ENCODE measurements at regions not wholly inside any gene's neighbourhood (a gene's known extent, or its start where the extent isn't known, plus 50 kb on each side); places are given as distances from the start of the nearest gene placed in this dataset.

DNA sequence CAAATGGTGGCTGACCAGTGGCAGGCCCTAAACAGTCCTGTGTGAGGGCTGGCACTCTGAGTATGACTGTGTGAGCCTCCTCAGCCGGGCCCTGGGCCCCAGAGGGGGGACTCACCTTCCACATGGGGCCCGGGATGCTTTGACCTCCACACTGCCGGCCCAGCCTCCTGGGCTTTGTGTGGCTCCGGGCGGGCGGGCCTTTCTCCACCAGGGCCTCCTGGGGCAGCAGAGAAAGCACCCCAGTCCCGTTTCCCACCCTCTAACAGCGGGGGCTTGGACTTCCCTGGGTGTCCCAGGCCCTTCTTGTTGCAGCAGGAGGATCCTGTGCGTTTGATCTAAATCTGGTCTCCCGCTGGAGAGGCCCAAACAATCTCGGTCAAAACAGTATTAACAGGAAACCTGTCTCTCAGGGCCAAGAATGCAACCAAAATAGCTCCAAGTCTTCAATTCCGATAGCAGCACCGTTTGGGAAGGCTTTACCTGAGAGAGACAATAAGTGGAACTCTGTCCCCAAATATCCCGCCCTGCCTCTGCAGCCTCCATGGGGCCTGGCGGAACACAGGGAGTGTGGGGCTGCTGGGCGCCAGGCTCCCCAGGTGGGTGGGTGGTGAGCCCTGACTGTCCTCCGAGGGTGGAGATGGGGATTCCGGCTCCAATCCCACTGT lies 104.8 kb upstream of the ZNF32 start:
- Histone ChIP-seq H3K27me3 (no peaks in the 10 kb centered on the region), H3K4me1 (no peaks in the 10 kb centered on the region), H3K4me3 (no peak overlapping the region), H3K36me3 (no peaks in the 10 kb centered on the region), H3K27ac (no peak overlapping the region), H3K9me3 (no peaks in the 10 kb centered on the region)
- peak in 1 of 2 donors; percentile 58 for DNase-seq
- no peak for TF ChIP-seq POLR2A (IDR thresholded peaks at IDR 0.05)
- TF ChIP-seq, protein P1, sequence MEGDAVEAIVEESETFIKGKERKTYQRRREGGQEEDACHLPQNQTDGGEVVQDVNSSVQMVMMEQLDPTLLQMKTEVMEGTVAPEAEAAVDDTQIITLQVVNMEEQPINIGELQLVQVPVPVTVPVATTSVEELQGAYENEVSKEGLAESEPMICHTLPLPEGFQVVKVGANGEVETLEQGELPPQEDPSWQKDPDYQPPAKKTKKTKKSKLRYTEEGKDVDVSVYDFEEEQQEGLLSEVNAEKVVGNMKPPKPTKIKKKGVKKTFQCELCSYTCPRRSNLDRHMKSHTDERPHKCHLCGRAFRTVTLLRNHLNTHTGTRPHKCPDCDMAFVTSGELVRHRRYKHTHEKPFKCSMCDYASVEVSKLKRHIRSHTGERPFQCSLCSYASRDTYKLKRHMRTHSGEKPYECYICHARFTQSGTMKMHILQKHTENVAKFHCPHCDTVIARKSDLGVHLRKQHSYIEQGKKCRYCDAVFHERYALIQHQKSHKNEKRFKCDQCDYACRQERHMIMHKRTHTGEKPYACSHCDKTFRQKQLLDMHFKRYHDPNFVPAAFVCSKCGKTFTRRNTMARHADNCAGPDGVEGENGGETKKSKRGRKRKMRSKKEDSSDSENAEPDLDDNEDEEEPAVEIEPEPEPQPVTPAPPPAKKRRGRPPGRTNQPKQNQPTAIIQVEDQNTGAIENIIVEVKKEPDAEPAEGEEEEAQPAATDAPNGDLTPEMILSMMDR (IDR thresholded peaks at IDR 0.05) = no peak
- TF ChIP-seq EP300 (IDR thresholded peaks at IDR 0.05) = no peak
- no peak for TF ChIP-seq POLR2AphosphoS5 (IDR thresholded peaks at IDR 0.05)
- 87 to 96% methylated on average over 3 to 16 of the region's 18 CpGs for WGBS, 2 donors
- ATAC-seq (ENCODE audit: low FRiP score in 2 of 2) = no peak

- H3K4me3 ChIP-seq = no peak overlapping the region
- TF ChIP-seq POLR2A (IDR thresholded peaks at IDR 0.05) (no peak), EP300 (IDR thresholded peaks at IDR 0.05) (no peak), POLR2AphosphoS5 (IDR thresholded peaks at IDR 0.05) (no peak)
- TF ChIP-seq, protein P1 (IDR thresholded peaks at IDR 0.05) = no peak
- no peaks in the 10 kb centered on the region for H3K9me3 ChIP-seq
- H3K4me1 ChIP-seq = no peaks in the 10 kb centered on the region
- H3K27ac ChIP-seq = no peak overlapping the region
- DNase-seq = no peak
- no peak for ATAC-seq (ENCODE audit: low FRiP score in 2 of 2)
- no peaks in the 10 kb centered on the region for H3K36me3 ChIP-seq
- no peaks in the 10 kb centered on the region for H3K27me3 ChIP-seq
- 70 to 85% methylated on average over 1 of the region's 1 CpG for WGBS, 2 donors
Observed at GRCh38 chr10:43752682-43753081, 104.0 kb upstream of the ZNF32 start.

DNA sequence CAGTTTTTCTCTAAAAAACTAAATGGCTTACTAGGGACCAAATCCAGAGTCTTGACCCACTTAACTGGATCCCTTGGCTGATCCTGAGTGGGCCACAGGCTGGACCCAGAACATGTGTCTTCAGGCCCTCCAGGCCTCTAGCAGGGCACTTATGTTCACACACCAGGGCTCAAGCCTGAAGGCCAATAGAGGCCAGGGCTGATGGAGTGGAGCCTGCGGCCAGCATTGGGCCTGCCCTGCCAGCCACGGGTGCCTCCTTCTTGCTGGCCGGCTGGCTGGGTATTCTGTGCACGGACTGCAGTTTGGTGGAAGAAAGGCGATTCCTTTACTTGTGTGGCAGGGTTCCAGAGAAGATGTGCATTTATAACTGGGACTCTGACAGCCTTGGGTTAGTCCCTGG lies 103.0 kb upstream of the ZNF32 start:
- no peak for TF ChIP-seq POLR2A (IDR thresholded peaks at IDR 0.05)
- TF ChIP-seq, protein P1 (IDR thresholded peaks at IDR 0.05) = no peak
- TF ChIP-seq POLR2AphosphoS5 (IDR thresholded peaks at IDR 0.05) = no peak
- no peak for TF ChIP-seq EP300 (IDR thresholded peaks at IDR 0.05)
- Histone ChIP-seq H3K9me3 (no peaks in the 10 kb centered on the region), H3K27me3 (no peaks in the 10 kb centered on the region), H3K27ac (no peak overlapping the region), H3K4me3 (no peak overlapping the region), H3K4me1 (no peaks in the 10 kb centered on the region), H3K36me3 (no peaks in the 10 kb centered on the region)
- ATAC-seq (ENCODE audit: low FRiP score in 2 of 2) = no peak
- WGBS, 2 donors = 90% methylated on average over 5 of the region's 5 CpGs; no CpG with 5 or more reads in 1 of the 2 donors
- DNase-seq = peak in 1 of 2 donors; percentile 37

- H3K4me3 ChIP-seq = no peak overlapping the region
- no peak for DNase-seq
- H3K9me3 ChIP-seq = no peaks in the 10 kb centered on the region
- H3K36me3 ChIP-seq = no peaks in the 10 kb centered on the region
- WGBS, 2 donors = 74 to 85% methylated on average over 4 of the region's 4 CpGs
- H3K4me1 ChIP-seq = no peaks in the 10 kb centered on the region
- H3K27ac ChIP-seq = no peak overlapping the region
- no peak for TF ChIP-seq POLR2AphosphoS5 (IDR thresholded peaks at IDR 0.05)
- TF ChIP-seq EP300 (IDR thresholded peaks at IDR 0.05) = no peak
- TF ChIP-seq POLR2A (IDR thresholded peaks at IDR 0.05) = no peak
- TF ChIP-seq, protein P1 (IDR thresholded peaks at IDR 0.05) = no peak
- ATAC-seq (ENCODE audit: low FRiP score in 2 of 2) = no peak
- no peaks in the 10 kb centered on the region for H3K27me3 ChIP-seq
Observed at GRCh38 chr10:43749940-43750552, 101.4 kb upstream of the ZNF32 start.
